ENCODE measurements at regions not wholly inside any gene's neighbourhood (a gene's known extent, or its start where the extent isn't known, plus 50 kb on each side); places are given as distances from the start of the nearest gene placed in this dataset.
A peak's percentile ranks its signal among the peaks of the same experiment; 100 is the strongest.

DNA sequence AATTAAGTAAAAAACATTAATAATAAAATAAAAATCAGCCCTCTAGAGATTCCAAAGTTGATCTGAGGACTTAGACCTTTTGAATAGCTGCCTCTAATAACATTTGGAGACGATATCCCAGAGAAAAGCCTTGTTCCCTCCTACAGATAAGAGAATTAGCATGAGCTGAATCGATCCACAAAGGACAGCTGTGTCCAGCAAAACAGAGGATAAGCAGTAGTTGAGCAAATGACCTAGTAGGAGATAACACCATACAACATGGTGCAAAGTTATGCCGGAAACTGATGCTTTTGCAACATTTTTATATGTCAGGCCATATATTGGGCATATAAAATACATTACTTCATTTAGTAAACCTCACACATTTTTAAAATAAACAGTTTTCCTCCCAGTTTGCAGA, 212.2 kb upstream of the PRR16 start:
- no peaks in the 10 kb centered on the region for H3K4me1 ChIP-seq (ENCODE audit: low read depth)
- no peak for DNase-seq (ENCODE audit: low read depth in 1 of 2, low spot score in 1 of 2)
- H3K27ac ChIP-seq, result no peak overlapping the region
- TF ChIP-seq, protein P1, sequence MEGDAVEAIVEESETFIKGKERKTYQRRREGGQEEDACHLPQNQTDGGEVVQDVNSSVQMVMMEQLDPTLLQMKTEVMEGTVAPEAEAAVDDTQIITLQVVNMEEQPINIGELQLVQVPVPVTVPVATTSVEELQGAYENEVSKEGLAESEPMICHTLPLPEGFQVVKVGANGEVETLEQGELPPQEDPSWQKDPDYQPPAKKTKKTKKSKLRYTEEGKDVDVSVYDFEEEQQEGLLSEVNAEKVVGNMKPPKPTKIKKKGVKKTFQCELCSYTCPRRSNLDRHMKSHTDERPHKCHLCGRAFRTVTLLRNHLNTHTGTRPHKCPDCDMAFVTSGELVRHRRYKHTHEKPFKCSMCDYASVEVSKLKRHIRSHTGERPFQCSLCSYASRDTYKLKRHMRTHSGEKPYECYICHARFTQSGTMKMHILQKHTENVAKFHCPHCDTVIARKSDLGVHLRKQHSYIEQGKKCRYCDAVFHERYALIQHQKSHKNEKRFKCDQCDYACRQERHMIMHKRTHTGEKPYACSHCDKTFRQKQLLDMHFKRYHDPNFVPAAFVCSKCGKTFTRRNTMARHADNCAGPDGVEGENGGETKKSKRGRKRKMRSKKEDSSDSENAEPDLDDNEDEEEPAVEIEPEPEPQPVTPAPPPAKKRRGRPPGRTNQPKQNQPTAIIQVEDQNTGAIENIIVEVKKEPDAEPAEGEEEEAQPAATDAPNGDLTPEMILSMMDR (IDR thresholded peaks at IDR 0.05; ENCODE audit: low read depth, low read length), result no peak
- H3K36me3 ChIP-seq, result no peaks in the 10 kb centered on the region
- no peaks in the 10 kb centered on the region for H3K9me3 ChIP-seq (ENCODE audit: low read depth)
- no peak overlapping the region for H3K4me3 ChIP-seq
- no peaks in the 10 kb centered on the region for H3K27me3 ChIP-seq

DNA sequence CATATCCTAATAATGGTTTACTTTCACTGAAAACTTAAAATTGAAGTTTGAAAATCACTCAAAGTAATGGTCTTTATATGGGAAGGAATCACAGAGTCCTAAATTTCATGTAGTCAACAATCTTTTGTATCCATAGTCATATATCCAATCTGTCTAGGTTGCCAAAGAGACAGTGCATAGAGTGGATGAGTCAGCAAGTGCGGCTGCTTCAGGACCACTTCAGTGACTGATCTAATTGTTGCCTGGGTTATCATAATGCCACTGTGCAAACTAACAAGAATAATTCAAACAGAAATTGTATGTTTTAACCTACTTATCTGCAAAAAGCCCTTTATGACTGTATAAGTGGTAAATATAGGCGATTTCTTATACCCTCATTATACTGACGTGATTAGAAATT, 211.3 kb upstream of the PRR16 start:
- TF ChIP-seq, protein P1 (IDR thresholded peaks at IDR 0.05; ENCODE audit: low read depth, low read length), result no peak
- Histone ChIP-seq H3K9me3 (ENCODE audit: low read depth) (no peaks in the 10 kb centered on the region), H3K27ac (no peak overlapping the region), H3K4me1 (ENCODE audit: low read depth) (no peaks in the 10 kb centered on the region), H3K36me3 (no peaks in the 10 kb centered on the region), H3K4me3 (no peak overlapping the region), H3K27me3 (no peaks in the 10 kb centered on the region)
- peak in 1 of 2 donors; percentile 16 for DNase-seq (ENCODE audit: low read depth in 1 of 2, low spot score in 1 of 2)

DNA sequence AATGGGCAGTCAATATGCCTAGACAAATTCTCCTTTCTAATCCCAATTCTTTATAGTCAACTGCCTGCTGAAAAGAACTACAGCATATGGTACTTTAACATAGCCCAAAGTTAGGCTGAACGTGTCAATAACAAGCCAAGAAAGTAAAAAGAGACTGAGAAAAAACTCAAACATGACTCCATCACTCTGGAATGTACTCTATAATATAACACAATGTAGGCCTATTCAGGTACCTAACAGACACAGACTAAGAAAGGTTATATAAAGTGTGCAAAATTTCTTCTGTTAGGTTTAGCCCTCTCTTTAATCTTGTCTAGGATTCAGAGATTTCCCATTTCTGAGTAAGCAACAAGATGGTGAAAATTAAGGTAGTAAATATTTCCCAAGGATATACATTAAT, 209.7 kb upstream of the PRR16 start:
- no peaks in the 10 kb centered on the region for H3K27me3 ChIP-seq
- H3K4me1 ChIP-seq (ENCODE audit: low read depth), result no peaks in the 10 kb centered on the region
- H3K4me3 ChIP-seq, result no peak overlapping the region
- TF ChIP-seq, protein P1 (IDR thresholded peaks at IDR 0.05; ENCODE audit: low read depth, low read length), result no peak
- no peak overlapping the region for H3K27ac ChIP-seq
- H3K36me3 ChIP-seq, result no peaks in the 10 kb centered on the region
- DNase-seq (ENCODE audit: low read depth in 1 of 2, low spot score in 1 of 2), result no peak
- H3K9me3 ChIP-seq (ENCODE audit: low read depth), result no peaks in the 10 kb centered on the region

DNA sequence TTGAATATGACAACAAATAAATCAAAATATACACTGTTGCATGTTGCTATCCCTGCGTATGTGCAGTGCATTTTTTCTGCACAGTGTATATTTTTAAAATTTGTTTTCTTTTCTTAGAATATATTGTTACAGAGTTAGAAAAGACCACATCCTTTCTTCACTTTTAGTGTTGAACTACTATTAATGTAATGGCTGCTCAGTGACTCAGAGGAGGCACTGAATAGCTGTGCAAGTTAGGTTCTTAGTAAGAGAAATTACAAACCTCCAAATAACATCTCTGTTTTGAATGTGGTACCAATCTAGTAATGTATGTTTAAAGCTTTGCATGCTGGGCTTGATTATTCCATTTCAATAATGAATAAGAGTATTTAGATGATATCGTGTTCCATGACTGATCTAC, 208.9 kb upstream of the PRR16 start:
- TF ChIP-seq, protein P1 (IDR thresholded peaks at IDR 0.05; ENCODE audit: low read depth, low read length), result no peak
- Histone ChIP-seq H3K27me3 (no peaks in the 10 kb centered on the region), H3K27ac (no peak overlapping the region), H3K4me1 (ENCODE audit: low read depth) (no peaks in the 10 kb centered on the region), H3K4me3 (no peak overlapping the region), H3K36me3 (no peaks in the 10 kb centered on the region), H3K9me3 (ENCODE audit: low read depth) (no peaks in the 10 kb centered on the region)
- DNase-seq (ENCODE audit: low read depth in 1 of 2, low spot score in 1 of 2), result no peak

DNA sequence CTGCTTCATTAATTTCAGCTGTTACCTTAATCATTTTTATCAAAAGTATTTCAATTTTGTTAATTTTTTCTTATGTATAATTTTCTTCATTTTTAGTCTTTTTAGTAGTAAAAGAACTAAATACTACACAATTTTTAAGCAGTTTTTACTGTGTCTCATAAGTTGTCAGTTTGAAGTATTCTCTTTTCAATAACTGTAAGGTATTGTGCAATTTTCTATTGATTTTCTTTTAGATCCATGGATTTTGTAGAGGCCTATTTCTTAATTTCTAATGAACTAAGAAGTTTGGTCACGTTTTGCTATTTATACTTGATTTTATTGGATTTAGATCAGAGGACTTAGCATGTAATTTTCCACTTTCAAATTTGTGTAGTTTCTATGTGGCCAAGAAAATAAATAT, 207.7 kb upstream of the PRR16 start:
- H3K9me3 ChIP-seq (ENCODE audit: low read depth), result no peaks in the 10 kb centered on the region
- TF ChIP-seq, protein P1 (IDR thresholded peaks at IDR 0.05; ENCODE audit: low read depth, low read length), result no peak
- no peak for DNase-seq (ENCODE audit: low read depth in 1 of 2, low spot score in 1 of 2)
- H3K4me1 ChIP-seq (ENCODE audit: low read depth), result no peaks in the 10 kb centered on the region
- H3K4me3 ChIP-seq, result no peak overlapping the region
- no peaks in the 10 kb centered on the region for H3K27me3 ChIP-seq
- no peak overlapping the region for H3K27ac ChIP-seq
- no peaks in the 10 kb centered on the region for H3K36me3 ChIP-seq

Data from cardiac muscle cell (in vitro differentiated cells and primary cell).